ENCODE measurements at regions not wholly inside any gene's neighbourhood (a gene's known extent, or its start where the extent isn't known, plus 50 kb on each side); places are given as distances from the start of the nearest gene placed in this dataset.
"Not testable (repeated sequence)": the region's sequence is repeated elsewhere in the genome, so short reads cannot be mapped to it uniquely, and the experiment has no call there.

DNA sequence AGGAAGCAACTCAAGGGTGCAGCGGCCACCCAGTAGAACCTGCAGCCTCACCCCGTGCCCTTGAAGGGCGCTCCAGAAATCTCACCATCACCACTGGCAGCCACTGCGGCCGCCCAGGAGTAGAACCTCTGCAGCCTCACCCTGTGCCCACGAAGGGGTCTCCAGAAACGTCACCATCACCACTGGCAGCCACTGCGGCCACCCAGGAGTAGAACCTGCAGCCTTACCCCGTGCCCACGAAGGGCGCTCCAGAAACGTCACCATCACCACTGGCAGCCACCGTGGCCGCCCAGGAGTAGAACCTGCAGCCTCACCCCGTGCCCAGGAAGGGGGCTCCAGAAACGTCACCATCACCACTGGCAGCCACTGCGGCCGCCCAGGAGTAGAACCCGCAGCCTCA is 336.0 kb downstream of the TEX29 start:
- DNase-seq: no peak

DNA sequence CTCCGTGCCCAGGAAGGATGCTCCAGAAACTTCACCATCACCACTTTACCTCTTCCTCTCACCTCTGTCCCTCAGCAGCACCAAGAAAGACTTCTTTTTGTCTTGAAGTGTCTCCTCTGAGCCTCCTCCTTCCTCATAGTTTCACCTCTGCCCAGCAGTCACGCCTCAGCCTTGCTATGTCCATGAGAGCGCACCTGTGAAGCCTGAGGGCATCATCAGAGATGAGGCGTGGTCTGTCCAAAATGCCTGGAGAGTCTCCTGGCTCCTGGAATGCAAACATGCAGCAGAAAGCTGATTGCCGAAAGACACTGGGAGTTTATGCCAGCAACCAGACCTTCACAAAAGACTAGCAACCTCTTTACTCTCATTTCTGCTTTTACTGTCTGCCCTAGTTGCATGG is 336.6 kb downstream of the TEX29 start:
- DNase-seq: no peak

DNA sequence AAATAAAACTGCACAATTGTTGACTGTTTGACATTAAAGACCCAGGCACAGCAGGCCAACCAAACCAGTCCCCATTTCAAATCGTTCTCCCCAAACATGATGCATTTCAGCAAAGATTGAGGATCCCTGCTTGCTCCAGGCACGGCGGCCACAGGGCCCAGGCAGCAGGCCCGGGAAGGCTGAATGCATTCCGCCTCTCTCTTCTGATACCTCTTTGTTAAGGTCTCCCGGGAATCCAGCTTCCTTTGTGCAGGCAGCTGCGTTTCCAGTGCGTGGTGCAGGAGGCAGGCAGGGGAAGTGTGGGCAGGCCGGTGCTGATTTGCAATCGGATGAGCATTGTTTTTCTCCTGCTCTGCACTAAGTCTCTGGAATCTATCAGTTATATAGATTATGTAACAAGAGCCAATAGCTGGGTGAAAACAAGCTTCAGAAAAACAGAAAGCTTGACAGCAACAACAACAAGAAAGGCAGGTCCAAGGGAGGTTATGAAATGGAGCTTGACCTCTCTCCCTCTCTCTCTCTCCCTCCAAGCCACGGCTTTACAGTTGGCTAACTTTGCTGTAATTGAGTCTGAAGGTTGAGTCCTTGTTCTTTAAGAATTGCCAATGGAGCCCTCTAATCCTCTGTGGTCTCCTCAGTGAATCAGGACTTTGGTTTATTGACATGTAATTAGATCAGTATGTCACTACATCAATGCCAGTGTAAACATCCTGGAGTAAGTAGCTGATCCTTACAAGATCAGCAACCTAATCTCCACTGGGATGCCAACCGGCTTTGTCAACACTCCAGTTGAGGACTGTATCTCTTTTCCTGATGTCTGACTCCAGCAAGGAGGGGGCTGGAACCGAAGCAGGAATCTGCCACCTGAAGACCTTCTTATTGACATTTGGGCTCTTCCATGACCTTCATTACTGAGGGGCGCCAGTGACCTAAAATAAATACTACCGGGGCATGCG is 338.0 kb downstream of the TEX29 start:
- DNase-seq: no peak

DNA sequence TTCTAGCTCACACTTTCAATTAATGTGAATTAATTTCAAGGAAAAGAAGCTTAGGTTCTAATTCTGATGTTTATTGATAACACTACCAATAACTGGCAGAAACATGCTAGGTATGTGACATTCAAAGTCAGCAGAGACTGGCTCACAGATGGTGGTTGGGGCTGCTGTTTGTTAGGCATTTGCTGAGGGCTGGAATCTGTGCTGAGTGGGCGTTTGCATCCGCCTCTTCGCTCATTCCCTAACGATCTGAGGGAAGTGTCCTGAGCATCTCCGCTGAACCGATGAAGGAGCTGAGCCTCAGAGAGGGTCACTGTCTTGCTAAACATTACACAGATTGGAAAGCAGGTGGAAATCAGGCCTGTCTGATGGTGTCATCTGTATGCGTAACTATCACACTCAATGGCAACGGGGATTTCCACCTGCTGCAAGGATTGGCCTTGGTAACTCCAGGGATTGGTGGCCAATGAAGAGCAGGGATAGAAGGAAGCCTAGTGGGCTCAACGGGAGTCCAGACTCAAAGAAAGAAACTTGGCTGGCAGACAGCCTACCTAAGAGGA is 338.9 kb downstream of the TEX29 start:
- DNase-seq: no peak

DNA sequence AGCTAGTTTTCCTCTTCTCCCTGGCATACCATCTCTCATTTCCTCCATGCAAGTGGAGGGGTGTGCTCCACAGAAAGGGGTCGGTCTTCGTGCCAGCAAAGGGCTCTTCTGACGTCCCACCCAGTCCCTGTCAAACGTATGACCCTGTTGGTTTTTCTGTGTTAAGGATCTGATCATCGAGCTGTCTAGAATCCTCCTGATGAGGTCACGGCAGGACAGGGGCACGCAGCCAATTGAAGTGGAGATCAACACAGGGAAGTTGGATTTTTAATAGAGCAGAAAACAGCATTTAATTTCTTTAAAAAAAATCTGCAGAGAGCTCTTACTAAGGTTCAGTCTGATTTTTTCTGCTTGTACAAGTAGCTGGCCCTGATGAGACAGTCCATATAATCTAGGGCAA is 339.4 kb downstream of the TEX29 start:
- DNase-seq: no peak

DNA sequence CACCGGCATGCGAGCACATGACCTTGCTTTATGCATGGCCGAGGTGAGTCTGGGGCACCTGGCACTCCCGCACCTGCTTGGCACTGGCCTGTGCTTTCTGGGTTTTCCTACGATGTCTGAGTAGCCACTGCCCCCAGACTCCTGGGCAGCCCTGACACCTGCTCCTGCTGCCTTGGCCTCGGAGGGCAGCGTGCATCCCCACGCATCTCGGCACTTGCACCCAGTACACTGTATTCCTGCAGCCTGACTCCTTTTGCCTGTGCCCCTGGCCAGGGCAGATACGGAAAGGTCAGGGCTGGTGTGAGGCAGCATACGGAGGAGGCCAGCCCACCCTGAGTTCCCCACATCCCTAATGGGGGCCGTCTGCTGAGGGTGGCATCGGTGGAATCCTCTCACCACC is 340.6 kb downstream of the TEX29 start:
- no peak for DNase-seq

DNA sequence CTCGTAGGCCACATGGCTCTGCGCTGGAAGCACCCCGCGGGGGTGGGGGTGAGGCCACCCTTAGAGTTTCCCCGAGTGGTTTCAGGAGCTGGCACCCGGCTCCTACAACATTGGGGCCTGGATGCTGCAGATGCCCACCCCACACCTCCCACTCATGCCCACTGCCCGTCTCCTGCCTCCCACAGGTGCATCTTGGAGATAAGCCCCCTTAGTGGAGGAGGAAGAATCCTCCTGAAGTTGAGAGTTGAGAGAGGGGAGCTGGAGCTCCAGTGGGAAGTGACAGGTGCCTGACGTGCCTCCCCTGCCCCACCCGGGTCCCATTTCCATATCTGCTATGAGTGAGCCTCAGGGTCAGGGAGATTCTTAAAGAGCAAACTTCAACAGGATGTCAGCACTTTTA is 341.3 kb downstream of the TEX29 start:
- no peak for DNase-seq

DNA sequence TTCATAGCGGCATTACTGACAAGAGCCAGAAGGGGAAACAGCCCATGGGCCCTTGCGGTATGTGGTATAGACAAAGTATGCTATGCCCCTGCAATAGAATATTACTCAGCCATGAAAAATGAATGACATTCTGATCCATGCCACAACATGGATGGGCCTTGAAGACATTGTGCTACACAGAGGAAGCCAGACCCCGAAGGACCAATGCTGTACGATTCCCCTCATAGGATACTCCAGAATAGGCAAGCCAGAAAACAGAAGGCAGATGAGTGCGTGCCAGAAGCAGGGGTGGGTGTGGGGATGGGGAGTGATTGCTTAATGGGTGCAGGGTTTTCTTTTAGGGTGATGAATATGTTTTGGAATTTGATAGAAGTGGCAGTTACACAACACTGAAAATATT is 342.0 kb downstream of the TEX29 start:
- DNase-seq: no peak

DNA sequence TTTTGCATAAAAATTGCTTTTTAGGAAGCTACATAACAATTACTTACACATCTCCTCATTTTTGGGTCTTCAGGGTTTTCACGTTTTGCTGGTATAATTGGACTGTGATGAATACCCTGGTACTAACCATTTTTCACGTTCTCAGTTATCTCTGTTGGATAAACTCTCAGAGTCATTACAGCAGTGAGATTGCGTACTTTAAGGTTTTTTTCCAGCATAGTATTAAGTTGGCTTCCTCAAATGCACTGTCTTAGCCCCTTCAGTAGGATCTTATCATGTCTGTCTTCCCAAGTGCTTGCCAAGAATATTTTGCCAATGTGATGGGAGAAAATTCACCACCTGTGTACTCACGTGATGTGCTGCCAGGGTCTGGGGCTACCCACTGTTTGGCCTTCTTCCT is 342.5 kb downstream of the TEX29 start:
- DNase-seq: no peak

DNA sequence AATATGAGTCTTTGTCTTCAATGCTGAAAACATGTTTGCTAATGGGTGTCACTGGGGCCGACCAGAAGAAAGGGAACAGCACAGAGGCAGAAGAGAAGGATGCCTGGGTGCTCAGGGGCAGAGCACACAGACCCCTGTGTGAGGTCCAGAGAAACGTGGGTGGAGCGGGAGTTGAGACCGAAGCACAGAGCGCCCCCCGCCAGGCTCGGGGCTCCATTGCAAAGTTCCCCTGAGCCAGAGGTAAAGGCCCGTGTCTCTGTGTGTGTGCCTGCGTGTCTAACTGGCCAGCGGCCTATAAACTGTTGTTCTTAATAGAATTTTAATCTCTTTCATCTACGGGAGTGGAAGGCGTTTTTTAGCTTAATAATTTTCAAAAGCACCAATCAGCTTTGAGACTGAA is 343.1 kb downstream of the TEX29 start:
- DNase-seq: no peak

DNA sequence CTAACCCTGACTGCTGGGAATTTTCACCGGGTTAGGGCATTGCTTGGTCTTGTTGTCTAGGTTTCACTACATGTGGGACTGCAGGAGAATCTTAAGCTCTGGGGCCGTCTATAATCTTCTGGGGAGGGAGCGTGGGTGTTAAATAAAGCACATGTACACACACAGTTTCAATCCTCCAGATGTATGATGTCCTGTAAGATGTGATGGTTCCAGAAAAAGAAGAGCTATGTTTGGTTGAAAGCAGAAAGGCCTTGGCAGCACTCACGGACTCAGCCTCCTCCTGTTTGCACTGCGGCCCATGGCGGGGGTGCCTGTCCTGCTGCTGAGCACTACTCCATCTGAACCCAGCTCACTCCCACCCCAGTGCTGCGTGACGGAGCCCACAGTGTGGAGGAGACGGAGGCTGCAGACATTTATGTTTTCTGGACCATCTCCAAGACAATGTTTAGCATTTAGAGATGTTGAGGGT is 343.5 kb downstream of the TEX29 start:
- DNase-seq: no peak

DNA sequence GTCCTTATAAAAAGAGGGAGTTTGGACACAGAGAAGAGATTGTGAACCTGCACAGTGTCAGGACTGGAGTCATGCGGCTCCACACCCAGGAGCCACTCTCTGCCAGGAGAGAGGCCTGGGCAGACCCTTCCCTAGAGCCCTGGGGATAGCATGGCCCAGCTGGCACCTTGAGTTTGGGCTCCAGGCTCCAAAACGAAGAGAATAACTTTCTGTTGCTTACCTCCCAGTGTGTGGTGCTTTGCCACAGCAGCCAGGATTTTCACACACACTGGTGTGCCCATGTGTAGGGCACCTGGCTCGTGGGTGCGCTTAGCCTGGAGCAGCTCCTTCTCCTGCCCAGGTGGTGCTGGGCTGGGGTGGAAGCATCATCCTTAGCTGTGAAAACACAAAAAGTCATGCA is 344.3 kb downstream of the TEX29 start:
- no peak for DNase-seq

DNA sequence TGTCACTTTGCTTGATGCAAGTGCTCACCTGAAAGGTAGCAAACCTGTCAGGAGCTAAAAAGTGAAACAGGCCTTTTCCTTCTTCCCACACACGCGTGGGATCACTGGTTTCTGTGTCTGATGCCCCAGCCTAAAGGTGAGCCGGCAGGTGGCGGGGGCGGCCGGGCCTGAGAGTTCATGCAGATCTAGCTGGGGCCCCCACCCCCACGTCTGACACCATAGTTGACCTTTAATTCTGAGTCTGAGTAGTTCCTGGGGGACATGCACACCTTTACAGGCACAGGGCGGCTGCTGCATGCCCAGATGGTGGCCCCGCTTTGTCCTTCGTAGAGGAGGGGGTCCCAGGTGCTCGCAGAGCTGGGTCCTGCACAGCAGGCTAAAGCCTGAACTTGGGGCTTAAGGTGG is 345.3 kb downstream of the TEX29 start:
- no peak for DNase-seq

DNA sequence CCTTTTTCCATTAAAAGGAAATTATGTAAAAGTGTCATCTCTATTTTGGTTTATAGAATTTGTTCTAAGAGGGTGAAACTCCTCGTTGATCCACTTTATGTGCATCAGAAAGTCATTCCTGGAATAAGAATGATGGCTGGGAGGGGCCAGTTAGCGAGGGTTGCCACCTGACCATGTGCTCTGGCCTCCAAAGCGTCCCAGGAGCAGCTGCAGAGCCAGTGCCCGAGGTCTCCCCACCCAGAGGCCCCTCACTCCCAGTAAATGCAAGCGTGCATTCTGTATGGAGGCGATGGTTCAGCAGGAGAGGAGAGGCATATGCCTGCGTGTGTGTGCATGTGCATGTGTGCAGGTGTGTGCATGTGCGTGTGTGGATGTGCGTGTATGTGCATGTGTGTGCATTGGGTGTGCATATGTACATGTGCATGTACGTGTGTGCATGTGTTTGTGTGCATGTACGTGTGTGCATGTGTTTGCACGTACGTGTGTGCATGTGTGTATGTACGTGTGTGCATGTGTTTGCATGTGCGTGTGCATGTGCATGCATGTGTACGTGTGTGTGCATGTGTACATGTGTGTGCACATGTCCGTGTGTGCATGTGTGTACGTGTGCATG is 345.8 kb downstream of the TEX29 start:
- DNase-seq: no peak

DNA sequence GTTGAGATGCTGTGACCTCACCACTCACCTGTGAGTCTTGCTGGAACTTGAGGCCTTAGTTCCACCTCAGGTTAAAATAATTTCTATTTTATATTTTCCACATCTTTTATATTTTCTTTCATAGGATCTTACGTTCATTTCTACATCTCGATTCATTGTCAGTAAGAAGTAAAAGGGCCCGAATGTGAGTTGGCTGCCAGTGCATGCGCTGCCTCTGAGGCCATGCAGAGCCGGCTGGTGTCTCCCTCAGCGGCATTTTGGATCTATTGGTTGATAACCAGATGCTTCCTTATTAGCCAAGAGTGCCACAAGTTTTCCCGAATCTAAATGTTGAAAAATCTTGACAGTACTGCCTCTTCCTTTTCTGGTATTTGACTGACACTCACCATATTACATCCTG is 347.3 kb downstream of the TEX29 start:
- DNase-seq: no peak

DNA sequence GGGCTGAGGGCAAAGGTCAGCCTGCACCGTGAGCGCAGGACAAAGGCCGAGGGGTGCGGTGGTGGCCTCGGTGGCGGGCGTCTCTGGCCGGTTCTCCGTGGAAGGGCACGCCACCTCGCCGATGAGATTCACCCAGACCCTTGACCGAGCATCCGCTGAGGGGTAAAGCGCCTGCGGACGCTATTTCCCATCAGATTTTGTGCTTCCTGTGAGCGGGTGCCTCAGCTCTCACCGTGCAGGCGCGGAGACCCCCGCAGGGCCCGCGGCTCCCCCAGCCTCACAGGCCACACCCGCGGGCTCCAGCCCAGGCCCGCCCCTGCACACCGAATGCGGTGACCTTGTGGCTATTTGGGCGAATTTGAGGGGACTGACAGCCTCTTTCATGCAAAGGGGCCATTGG is 348.0 kb downstream of the TEX29 start:
- no peak for DNase-seq

DNA sequence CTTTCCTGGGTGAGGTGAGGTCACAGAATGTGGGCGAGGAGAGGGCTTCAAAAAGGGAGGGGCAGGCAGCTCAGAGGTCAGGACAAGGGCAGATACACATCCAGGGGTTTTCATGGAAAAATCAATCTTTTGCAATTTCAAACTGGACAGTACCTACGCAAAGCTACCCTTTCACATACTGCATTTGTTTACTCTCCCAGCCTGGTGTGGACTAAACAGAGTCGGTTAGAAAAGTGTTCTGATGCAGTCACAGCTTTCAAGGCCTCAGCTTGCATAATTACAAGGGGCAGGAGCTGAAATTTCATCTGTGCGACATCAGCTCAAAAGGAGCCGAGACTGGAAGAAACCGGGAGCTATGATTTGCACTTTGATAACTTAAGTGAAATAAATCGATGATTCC is 351.8 kb downstream of the TEX29 start:
- not testable (repeated sequence) for DNase-seq

DNA sequence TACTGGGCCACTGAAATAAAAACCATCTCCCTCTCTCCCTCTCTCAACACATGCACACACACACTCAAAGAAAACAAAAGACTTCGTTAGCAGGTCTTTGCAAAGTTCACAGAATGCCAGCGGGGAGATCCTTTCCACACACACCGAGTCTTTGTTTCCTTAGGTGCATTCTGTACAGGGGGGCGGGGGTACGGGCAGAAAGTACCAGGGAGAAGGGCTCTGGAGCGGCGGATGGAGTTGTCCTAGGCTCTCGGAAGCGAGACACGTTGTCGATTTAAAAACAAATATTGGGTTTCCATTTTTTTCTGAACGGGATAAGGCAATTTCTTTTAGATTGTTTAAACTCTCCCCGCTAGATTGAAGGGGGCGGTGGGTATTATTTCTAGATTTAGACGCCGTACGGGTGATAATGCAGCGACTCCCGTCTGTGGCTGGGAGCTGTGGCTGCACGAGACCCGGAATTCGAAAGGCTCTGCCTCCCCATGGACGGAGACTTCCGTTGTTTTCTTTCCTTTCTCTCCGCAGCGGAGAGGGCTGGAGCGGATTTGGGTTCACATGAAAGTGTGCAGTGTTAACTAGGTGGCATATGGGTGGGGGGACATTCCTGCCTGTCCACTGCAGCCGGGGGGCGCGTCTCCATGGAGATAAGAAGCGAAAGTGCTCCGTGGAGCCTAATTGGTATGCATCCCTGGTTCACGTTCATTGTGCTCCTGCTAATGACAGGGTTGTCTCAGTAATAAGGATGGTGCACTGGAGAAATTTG is 357.9 kb downstream of the TEX29 start:
- not testable (repeated sequence) for DNase-seq

DNA sequence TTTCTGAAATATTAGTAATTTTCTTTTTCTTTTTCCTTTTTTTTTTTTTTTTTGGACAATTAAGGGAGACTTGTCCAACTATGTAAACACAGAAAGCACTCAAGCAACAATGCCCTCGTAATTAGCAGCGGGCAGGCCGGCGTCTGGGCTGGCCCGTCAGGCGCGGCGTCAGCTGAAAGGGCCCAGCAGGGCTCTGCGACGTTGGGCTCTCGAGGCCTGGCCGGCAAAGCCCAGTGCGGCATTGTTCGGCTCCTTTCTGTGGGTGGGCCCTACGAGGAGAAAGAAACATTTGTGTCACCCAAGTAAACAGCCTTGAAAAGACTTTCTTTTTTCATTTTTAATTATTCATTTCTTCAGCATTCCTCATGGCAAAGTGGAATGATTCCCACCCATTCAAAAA is 359.2 kb downstream of the TEX29 start:
- DNase-seq: not testable (repeated sequence)

DNA sequence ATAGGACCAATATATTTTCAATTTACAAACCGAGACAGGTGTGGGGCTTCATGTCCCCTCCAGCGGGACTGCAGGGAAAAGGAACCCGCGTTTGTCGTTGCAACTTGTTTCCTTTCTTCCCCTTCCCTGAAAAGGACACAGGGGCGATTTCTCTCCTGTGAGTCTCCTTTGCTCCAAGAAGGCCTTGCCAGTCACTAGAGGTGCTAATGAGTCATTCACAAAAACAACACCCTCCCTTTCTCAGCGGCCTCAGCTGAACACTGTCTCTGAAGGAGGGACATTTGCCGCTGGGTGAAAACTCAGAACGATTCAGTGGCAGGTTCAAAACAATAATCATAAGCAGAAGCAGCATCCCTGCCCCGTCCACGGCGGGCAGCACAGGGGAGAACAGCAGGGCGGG is 359.7 kb downstream of the TEX29 start:
- DNase-seq: not testable (repeated sequence)

DNA sequence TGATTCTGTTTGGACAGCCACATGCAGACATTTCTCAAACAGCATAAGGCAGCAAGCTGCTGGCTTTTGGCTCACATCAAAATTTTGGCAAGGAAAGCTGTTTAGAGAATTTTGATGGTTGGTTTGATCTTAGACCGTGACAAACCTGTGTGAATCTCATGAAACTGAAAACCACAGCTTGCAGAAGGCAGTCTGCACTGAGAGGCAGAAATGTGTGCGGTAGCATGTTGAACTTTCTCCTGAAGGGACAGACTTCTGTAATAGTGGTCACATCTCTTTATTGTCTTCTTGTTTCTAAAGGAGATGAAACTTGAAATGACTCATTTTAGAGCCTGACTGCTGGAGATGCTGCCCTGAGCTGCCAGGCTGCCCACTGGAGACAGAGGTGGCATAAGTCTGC is 371.6 kb downstream of the TEX29 start:
- DNase-seq: not testable (repeated sequence)

DNA sequence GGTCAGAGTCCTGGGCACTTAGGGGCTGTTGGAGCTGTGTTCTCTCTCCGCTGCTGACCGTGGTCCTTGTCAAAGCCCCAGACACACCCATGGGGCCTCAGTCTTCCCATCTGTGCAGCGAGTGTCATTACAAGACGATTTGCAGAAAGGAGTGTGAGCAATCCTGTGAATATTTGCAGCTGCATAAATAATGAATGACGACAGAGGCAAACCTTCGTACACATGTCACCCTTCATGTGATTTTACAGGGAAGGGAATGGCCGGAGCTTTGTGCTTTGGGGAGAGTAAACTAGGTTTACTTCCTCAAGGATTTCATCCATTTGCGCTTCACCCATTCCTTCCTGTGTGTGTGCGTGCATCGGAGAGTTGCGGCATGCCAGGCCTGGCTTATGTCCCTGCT is 370.8 kb upstream of the SOX1 start:
- DNase-seq: not testable (repeated sequence)

DNA sequence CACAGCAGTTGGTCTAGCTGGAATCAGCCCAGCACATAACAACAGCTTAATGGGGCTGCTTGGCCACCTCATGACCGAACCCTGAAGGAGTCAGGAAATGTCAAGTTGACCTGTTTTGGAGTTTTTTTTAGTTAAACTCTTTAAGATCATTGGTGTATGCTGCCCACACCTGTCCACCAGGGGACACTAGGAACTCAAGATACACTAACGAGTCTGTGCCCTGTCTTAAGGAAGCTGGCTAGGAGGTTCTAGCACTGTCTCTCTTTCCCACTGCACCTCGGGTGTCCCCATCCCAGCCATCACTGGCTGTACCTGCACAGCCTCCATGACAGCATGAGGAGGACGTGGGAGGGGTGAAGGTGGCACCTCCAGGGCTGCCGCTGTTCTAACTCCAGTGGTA is 364.9 kb upstream of the SOX1 start:
- not testable (repeated sequence) for DNase-seq

Data from NCI-H446 (cell line).